ENCODE measurements at regions not wholly inside any gene's neighbourhood (a gene's known extent, or its start where the extent isn't known, plus 50 kb on each side); places are given as distances from the start of the nearest gene placed in this dataset.

DNA sequence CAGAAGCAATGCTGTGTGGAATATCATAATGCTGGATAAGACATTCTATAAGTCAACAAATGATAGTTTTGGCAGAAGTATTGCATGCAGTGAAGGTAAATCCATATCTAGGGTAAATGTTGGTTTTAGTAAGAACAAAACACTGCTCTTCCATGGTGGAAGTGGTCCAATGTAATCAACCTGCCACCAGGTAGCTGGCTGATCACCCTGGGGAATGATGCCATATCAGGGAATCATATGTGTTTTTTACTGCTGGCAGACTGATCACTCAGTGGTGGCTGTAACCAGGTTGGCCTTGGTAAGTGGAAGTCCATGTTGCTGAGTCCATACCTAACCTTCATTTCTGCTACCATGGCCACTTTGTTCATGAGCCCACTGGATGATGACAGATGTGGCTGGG lies 74.0 kb upstream of the CENPE start:
- TF ChIP-seq EZH2 (IDR thresholded peaks at IDR 0.05; ENCODE audit: borderline replicate concordance), result no peak
- TF ChIP-seq, protein P1, sequence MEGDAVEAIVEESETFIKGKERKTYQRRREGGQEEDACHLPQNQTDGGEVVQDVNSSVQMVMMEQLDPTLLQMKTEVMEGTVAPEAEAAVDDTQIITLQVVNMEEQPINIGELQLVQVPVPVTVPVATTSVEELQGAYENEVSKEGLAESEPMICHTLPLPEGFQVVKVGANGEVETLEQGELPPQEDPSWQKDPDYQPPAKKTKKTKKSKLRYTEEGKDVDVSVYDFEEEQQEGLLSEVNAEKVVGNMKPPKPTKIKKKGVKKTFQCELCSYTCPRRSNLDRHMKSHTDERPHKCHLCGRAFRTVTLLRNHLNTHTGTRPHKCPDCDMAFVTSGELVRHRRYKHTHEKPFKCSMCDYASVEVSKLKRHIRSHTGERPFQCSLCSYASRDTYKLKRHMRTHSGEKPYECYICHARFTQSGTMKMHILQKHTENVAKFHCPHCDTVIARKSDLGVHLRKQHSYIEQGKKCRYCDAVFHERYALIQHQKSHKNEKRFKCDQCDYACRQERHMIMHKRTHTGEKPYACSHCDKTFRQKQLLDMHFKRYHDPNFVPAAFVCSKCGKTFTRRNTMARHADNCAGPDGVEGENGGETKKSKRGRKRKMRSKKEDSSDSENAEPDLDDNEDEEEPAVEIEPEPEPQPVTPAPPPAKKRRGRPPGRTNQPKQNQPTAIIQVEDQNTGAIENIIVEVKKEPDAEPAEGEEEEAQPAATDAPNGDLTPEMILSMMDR (IDR thresholded peaks at IDR 0.05; ENCODE audit: poor library complexity), result no peak
